Loucy (cell line): ENCODE measurements at regions not wholly inside any gene's neighbourhood (a gene's known extent, or its start where the extent isn't known, plus 50 kb on each side); places are given as distances from the start of the nearest gene placed in this dataset.

Source experiments
- CTCF ChIP-seq: fragments of 200-600 bp; sonication (generic); conservative IDR thresholded peaks from 2 replicates; pipeline ENCODE4 v1.5.1; 2014; ENCODE audit warnings: mild to moderate bottlenecking, antibody characterized with exemption, low read length
- EZH2phosphoT487 ChIP-seq: fragments of 200-600 bp; IDR thresholded peaks from 2 replicates; pipeline ENCODE4 v1.6.1; 2018; ENCODE audit warnings: antibody characterized with exemption, mild to moderate bottlenecking, moderate library complexity, borderline replicate concordance

- TF ChIP-seq CTCF (no peak), EZH2phosphoT487 (no peak)
These were observed 676.9 kb downstream of the HACE1 start for GRCh38 chr6:104182811-104183210.
